GM19438 (cell line): ENCODE measurements at regions not wholly inside any gene's neighbourhood (a gene's known extent, or its start where the extent isn't known, plus 50 kb on each side); places are given as distances from the start of the nearest gene placed in this dataset.

Experiments used
- ATAC-seq: cut with Tn5 transposase; IDR thresholded peaks from one replicate; pipeline ENCODE4 v1.9.1; 2021; ENCODE audit warnings: low read depth; ENCODE audit not compliant: unreplicated experiment

GRCh38 chr2:128876986-128877983 lies 558.6 kb upstream of the HS6ST1 start:
- ATAC-seq: no peak

GRCh38 chr2:128879161-128879560 lies 560.5 kb upstream of the HS6ST1 start:
- no peak for ATAC-seq

- ATAC-seq: no peak
These were observed 576.2 kb upstream of the HS6ST1 start for GRCh38 chr2:128894896-128895295.

- ATAC-seq: no peak
These were observed 583.1 kb upstream of the HS6ST1 start for GRCh38 chr2:128901572-128902391.

GRCh38 chr2:128903637-128904036 lies 585.0 kb upstream of the HS6ST1 start:
- no peak for ATAC-seq

GRCh38 chr2:128911276-128911675 lies 592.6 kb upstream of the HS6ST1 start:
- no peak for ATAC-seq

- no peak for ATAC-seq
These were observed 595.7 kb upstream of the HS6ST1 start for GRCh38 chr2:128914320-128914719.

GRCh38 chr2:128921751-128922150 lies 603.1 kb upstream of the HS6ST1 start:
- ATAC-seq: no peak

GRCh38 chr2:128922154-128922553 lies 603.5 kb upstream of the HS6ST1 start:
- ATAC-seq: no peak

- ATAC-seq: no peak
These were observed 607.0 kb upstream of the HS6ST1 start for GRCh38 chr2:128925631-128926030.

GRCh38 chr2:128930101-128930500 lies 611.4 kb upstream of the HS6ST1 start:
- ATAC-seq: no peak

GRCh38 chr2:128940378-128940777 lies 621.7 kb upstream of the HS6ST1 start:
- no peak for ATAC-seq

- no peak for ATAC-seq
These were observed 623.1 kb upstream of the HS6ST1 start for GRCh38 chr2:128941751-128942150.

GRCh38 chr2:128949360-128949759 lies 630.7 kb upstream of the HS6ST1 start:
- no peak for ATAC-seq

- no peak for ATAC-seq
These were observed 632.1 kb upstream of the HS6ST1 start for GRCh38 chr2:128950758-128951157.

- ATAC-seq: no peak
These were observed 639.6 kb upstream of the HS6ST1 start for GRCh38 chr2:128958241-128958640.

GRCh38 chr2:128967646-128968045 lies 649.0 kb upstream of the HS6ST1 start:
- no peak for ATAC-seq

- ATAC-seq: no peak
These were observed 650.7 kb upstream of the HS6ST1 start for GRCh38 chr2:128969374-128969773.

- no peak for ATAC-seq
These were observed 651.9 kb upstream of the HS6ST1 start for GRCh38 chr2:128970332-128971116.

GRCh38 chr2:128973566-128973965 lies 654.9 kb upstream of the HS6ST1 start:
- no peak for ATAC-seq

GRCh38 chr2:128978212-128978611 lies 659.5 kb upstream of the HS6ST1 start:
- ATAC-seq: no peak
